ENCODE measurements at regions not wholly inside any gene's neighbourhood (a gene's known extent, or its start where the extent isn't known, plus 50 kb on each side); places are given as distances from the start of the nearest gene placed in this dataset.

GRCh38 chr5:54388409-54388808 lies 67.1 kb upstream of the HSPB3 start:
- Histone ChIP-seq H3K9me3 (ENCODE audit: insufficient read depth, low read depth, low read length) (no peaks in the 10 kb centered on the region), H3K36me3 (ENCODE audit: insufficient read depth, low read length) (no peaks in the 10 kb centered on the region), H3K4me2 (ENCODE audit: low read depth, low read length, poor library complexity, severe bottlenecking) (no peak overlapping the region), H3K4me3 (ENCODE audit: low read length, poor library complexity, severe bottlenecking) (no peak overlapping the region), H4K20me1 (ENCODE audit: insufficient read depth, low read length, poor library complexity, severe bottlenecking) (no peaks in the 10 kb centered on the region), H3K27me3 (ENCODE audit: insufficient read depth, low read length, poor library complexity, severe bottlenecking) (no peaks in the 10 kb centered on the region), H3F3A (ENCODE audit: low read depth) (no peaks in the 10 kb centered on the region), H3K9me2 (replicated peaks; ENCODE audit: low read depth, low read length) (no peaks in the 10 kb centered on the region), H3K9ac (ENCODE audit: low read depth, low read length, poor library complexity, severe bottlenecking) (no peak overlapping the region), H3K79me2 (ENCODE audit: insufficient read depth, low read length) (no peaks in the 10 kb centered on the region), H2AFZ (ENCODE audit: low read length) (no peak overlapping the region), H3K4me1 (ENCODE audit: insufficient read depth, low read length, poor library complexity, severe bottlenecking) (no peaks in the 10 kb centered on the region)
- no peak for TF ChIP-seq EZH2phosphoT487 (IDR thresholded peaks at IDR 0.05; ENCODE audit: borderline replicate concordance)
- no peak for TF ChIP-seq CTCF (conservative IDR thresholded peaks at IDR 0.05; ENCODE audit: low read length)

- Histone ChIP-seq H3K27me3 (ENCODE audit: insufficient read depth, low read length, poor library complexity, severe bottlenecking) (no peaks in the 10 kb centered on the region), H3K4me1 (ENCODE audit: insufficient read depth, low read length, poor library complexity, severe bottlenecking) (no peaks in the 10 kb centered on the region), H3K4me3 (ENCODE audit: low read length, poor library complexity, severe bottlenecking) (no peak overlapping the region), H3K36me3 (ENCODE audit: insufficient read depth, low read length) (no peaks in the 10 kb centered on the region), H3K4me2 (ENCODE audit: low read depth, low read length, poor library complexity, severe bottlenecking) (no peak overlapping the region), H3K9ac (ENCODE audit: low read depth, low read length, poor library complexity, severe bottlenecking) (no peak overlapping the region), H3K79me2 (ENCODE audit: insufficient read depth, low read length) (no peaks in the 10 kb centered on the region), H4K20me1 (ENCODE audit: insufficient read depth, low read length, poor library complexity, severe bottlenecking) (no peaks in the 10 kb centered on the region), H3F3A (ENCODE audit: low read depth) (no peaks in the 10 kb centered on the region), H3K9me3 (ENCODE audit: insufficient read depth, low read depth, low read length) (no peaks in the 10 kb centered on the region), H2AFZ (ENCODE audit: low read length) (0 out of 2 replicates have a peak overlapping the region, but pooled peaks have one; percentile 44), H3K9me2 (replicated peaks; ENCODE audit: low read depth, low read length) (no peaks in the 10 kb centered on the region)
- no peak for TF ChIP-seq CTCF (conservative IDR thresholded peaks at IDR 0.05; ENCODE audit: low read length)
- no peak for TF ChIP-seq EZH2phosphoT487 (IDR thresholded peaks at IDR 0.05; ENCODE audit: borderline replicate concordance)
Observed at GRCh38 chr5:54387659-54388232, 67.8 kb upstream of the HSPB3 start.

GRCh38 chr5:54387031-54387430 lies 68.5 kb upstream of the HSPB3 start:
- Histone ChIP-seq H3K4me2 (ENCODE audit: low read depth, low read length, poor library complexity, severe bottlenecking) (no peak overlapping the region), H3K9ac (ENCODE audit: low read depth, low read length, poor library complexity, severe bottlenecking) (no peak overlapping the region), H2AFZ (ENCODE audit: low read length) (no peak overlapping the region), H3K4me3 (ENCODE audit: low read length, poor library complexity, severe bottlenecking) (no peak overlapping the region), H3K27me3 (ENCODE audit: insufficient read depth, low read length, poor library complexity, severe bottlenecking) (no peaks in the 10 kb centered on the region), H3F3A (ENCODE audit: low read depth) (no peaks in the 10 kb centered on the region), H3K9me3 (ENCODE audit: insufficient read depth, low read depth, low read length) (no peaks in the 10 kb centered on the region), H3K36me3 (ENCODE audit: insufficient read depth, low read length) (no peaks in the 10 kb centered on the region), H3K79me2 (ENCODE audit: insufficient read depth, low read length) (no peaks in the 10 kb centered on the region), H3K4me1 (ENCODE audit: insufficient read depth, low read length, poor library complexity, severe bottlenecking) (no peaks in the 10 kb centered on the region), H3K9me2 (replicated peaks; ENCODE audit: low read depth, low read length) (no peaks in the 10 kb centered on the region), H4K20me1 (ENCODE audit: insufficient read depth, low read length, poor library complexity, severe bottlenecking) (no peaks in the 10 kb centered on the region)
- TF ChIP-seq CTCF (conservative IDR thresholded peaks at IDR 0.05; ENCODE audit: low read length) (no peak), EZH2phosphoT487 (IDR thresholded peaks at IDR 0.05; ENCODE audit: borderline replicate concordance) (no peak)
